ENCODE measurements at regions not wholly inside any gene's neighbourhood (a gene's known extent, or its start where the extent isn't known, plus 50 kb on each side); places are given as distances from the start of the nearest gene placed in this dataset.
A peak's percentile ranks its signal among the peaks of the same experiment; 100 is the strongest.

- no peak for DNase-seq (ENCODE audit: low read depth)
Measured at GRCh38 chr2:217336694-217337093, 476.8 kb upstream of the TNP1 start.

GRCh38 chr2:217335341-217335966 lies 475.6 kb upstream of the TNP1 start:
- peak; percentile 67 for DNase-seq (ENCODE audit: low read depth)

- DNase-seq (ENCODE audit: low read depth): no peak
Measured at GRCh38 chr2:217334561-217334960, 474.7 kb upstream of the TNP1 start.

GRCh38 chr2:217332866-217333265 lies 473.0 kb upstream of the TNP1 start:
- DNase-seq (ENCODE audit: low read depth): no peak

- no peak for DNase-seq (ENCODE audit: low read depth)
Measured at GRCh38 chr2:217332417-217332791, 472.5 kb upstream of the TNP1 start.

GRCh38 chr2:217331523-217332416 lies 471.9 kb upstream of the TNP1 start:
- DNase-seq (ENCODE audit: low read depth): peak; percentile 80

GRCh38 chr2:217330647-217331046 lies 470.8 kb upstream of the TNP1 start:
- no peak for DNase-seq (ENCODE audit: low read depth)

GRCh38 chr2:217329023-217329431 lies 469.2 kb upstream of the TNP1 start:
- DNase-seq (ENCODE audit: low read depth): no peak

GRCh38 chr2:217328622-217328978 lies 468.7 kb upstream of the TNP1 start:
- DNase-seq (ENCODE audit: low read depth): no peak

- DNase-seq (ENCODE audit: low read depth): no peak
Measured at GRCh38 chr2:217327953-217328621, 468.2 kb upstream of the TNP1 start.

- no peak for DNase-seq (ENCODE audit: low read depth)
Measured at GRCh38 chr2:217326238-217327022, 466.6 kb upstream of the TNP1 start.

GRCh38 chr2:217325816-217326215 lies 466.0 kb upstream of the TNP1 start:
- no peak for DNase-seq (ENCODE audit: low read depth)

- no peak for DNase-seq (ENCODE audit: low read depth)
Measured at GRCh38 chr2:217325251-217325650, 465.4 kb upstream of the TNP1 start.

- DNase-seq (ENCODE audit: low read depth): peak; percentile 71
Measured at GRCh38 chr2:217316743-217317142, 456.9 kb upstream of the TNP1 start.

GRCh38 chr2:217314021-217314460 lies 454.2 kb upstream of the TNP1 start:
- no peak for DNase-seq (ENCODE audit: low read depth)

- no peak for DNase-seq (ENCODE audit: low read depth)
Measured at GRCh38 chr2:217313386-217313785, 453.5 kb upstream of the TNP1 start.

- no peak for DNase-seq (ENCODE audit: low read depth)
Measured at GRCh38 chr2:217309056-217309455, 449.2 kb upstream of the TNP1 start.

GRCh38 chr2:217307023-217307422 lies 447.2 kb upstream of the TNP1 start:
- no peak for DNase-seq (ENCODE audit: low read depth)

- no peak for DNase-seq (ENCODE audit: low read depth)
Measured at GRCh38 chr2:217305882-217306281, 446.0 kb upstream of the TNP1 start.

GRCh38 chr2:217304582-217304981 lies 444.7 kb upstream of the TNP1 start:
- no peak for DNase-seq (ENCODE audit: low read depth)

GRCh38 chr2:217302856-217303255 lies 443.0 kb upstream of the TNP1 start:
- no peak for DNase-seq (ENCODE audit: low read depth)

Measured in ELR (cell line).